H1 (cell line): ENCODE measurements at regions not wholly inside any gene's neighbourhood (a gene's known extent, or its start where the extent isn't known, plus 50 kb on each side); places are given as distances from the start of the nearest gene placed in this dataset.

ENCODE experiments used
- CTCF ChIA-PET: fragments of 300-600 bp; sonication (Branson Sonifier 250); formaldehyde crosslinking; loops from one replicate; lab custom pipeline; 2021; ENCODE audit not compliant: partially characterized antibody; lab: Charles Lee
- POLR2A ChIA-PET: fragments of 300-600 bp; sonication (Branson Sonifier 250); formaldehyde crosslinking; loops from one replicate; lab custom pipeline; 2021; ENCODE audit warnings: inconsistent platforms; ENCODE audit not compliant: partially characterized antibody; lab: Charles Lee
- DNase-seq, 2 experiments: peaks; one replicate each; pipeline versions ENCODE4 v3.0.0 to v3.0.0-alpha.2; 2010 to 2022; ENCODE audit warnings: low spot score in 2 of 2, low read depth in 1 of 2, mixed read lengths in 1 of 2
- FAIRE-seq: peaks from 2 replicates; lab custom pipeline; 2011; peaks lifted over from hg19 to GRCh38; lab: Jason Lieb, UNC
- H2AFZ ChIP-seq: 2 replicates; pipeline ENCODE4 v1.8.1; 2012; ENCODE audit warnings: low read length, inconsistent platforms
- H2AK5ac ChIP-seq: 2 replicates; pipeline ENCODE4 v1.6.1; 2013; ENCODE audit warnings: low read depth, low read length
- H2BK120ac ChIP-seq: replicated peaks from 2 replicates; pipeline ENCODE3; 2013; ENCODE audit warnings: low read depth, low read length, inconsistent platforms
- H2BK12ac ChIP-seq: 2 replicates; pipeline ENCODE4 v1.6.1; 2013; ENCODE audit warnings: low read depth, low read length
- H2BK15ac ChIP-seq: 2 replicates; pipeline ENCODE4 v1.6.1; 2013; ENCODE audit warnings: low read length
- H2BK20ac ChIP-seq: 2 replicates; pipeline ENCODE4 v1.6.1; 2013; ENCODE audit warnings: low read length
- H2BK5ac ChIP-seq: 2 replicates; pipeline ENCODE4 v1.6.1; 2013; ENCODE audit warnings: low read depth, low read length
- H3K14ac ChIP-seq: 2 replicates; pipeline ENCODE4 v1.6.1; 2013; ENCODE audit warnings: inconsistent platforms; ENCODE audit not compliant: insufficient read length
- H3K18ac ChIP-seq: 2 replicates; pipeline ENCODE4 v1.6.1; 2013; ENCODE audit warnings: low read length; ENCODE audit errors: extremely low read depth
- H3K23ac ChIP-seq: 2 replicates; pipeline ENCODE4 v1.6.1; 2013; ENCODE audit warnings: inconsistent platforms; ENCODE audit not compliant: insufficient read length
- H3K23me2 ChIP-seq: 2 replicates; pipeline ENCODE4 v1.6.1; 2013; ENCODE audit warnings: low read depth, low read length
- H3K27ac ChIP-seq: 2 replicates; pipeline ENCODE4 v1.6.1; 2011; ENCODE audit warnings: low read depth, low read length, inconsistent platforms
- H3K27me3 ChIP-seq, 4 experiments: replicated peaks in 1 of 4; 1 replicate in 1 of 4; 2 replicates in 3 of 4; pipeline versions ENCODE4 v1.6.1 to v1.8.1; 2011 to 2013; ENCODE audit warnings: low read length in 3 of 4, mild to moderate bottlenecking in 3 of 4, inconsistent platforms in 2 of 4, mixed read lengths in 2 of 4, moderate library complexity in 1 of 4; ENCODE audit not compliant: control insufficient read depth in 3 of 4, insufficient read depth in 3 of 4; ENCODE audit errors: extremely low read depth in 1 of 4
- H3K36me3 ChIP-seq, 4 experiments: 2 replicates each; pipeline versions ENCODE4 v1.6.1 to v1.8.1; 2011 to 2013; ENCODE audit warnings: mild to moderate bottlenecking in 4 of 4, low read length in 3 of 4, moderate library complexity in 2 of 4, control low read depth in 1 of 4, inconsistent platforms in 1 of 4; ENCODE audit not compliant: insufficient read depth in 4 of 4, control insufficient read depth in 2 of 4
- H3K4ac ChIP-seq: replicated peaks from 2 replicates; pipeline ENCODE3; 2013; ENCODE audit warnings: low read length, low read depth, mixed read lengths, inconsistent platforms; ENCODE audit not compliant: insufficient read length
- H3K4me1 ChIP-seq, 4 experiments: replicated peaks in 1 of 4; 1 replicate in 1 of 4; 2 replicates in 3 of 4; pipeline versions ENCODE4 v1.6.1 to v1.8.1; 2011 to 2013; ENCODE audit warnings: low read length in 3 of 4, inconsistent platforms in 2 of 4, mixed read lengths in 1 of 4; ENCODE audit not compliant: insufficient read depth in 4 of 4, control insufficient read depth in 3 of 4
- H3K4me2 ChIP-seq, 2 experiments: 2 replicates each; pipeline versions ENCODE4 v1.6.1 to v1.8.1; 2011 to 2013; ENCODE audit warnings: low read depth in 2 of 2, low read length in 2 of 2, control low read depth in 1 of 2, inconsistent platforms in 1 of 2, mild to moderate bottlenecking in 1 of 2; ENCODE audit not compliant: insufficient read depth in 1 of 2
- H3K4me3 ChIP-seq, 4 experiments: fragments of 200-600, 300-600 bp in 1 of 4; sonication (generic), shearing (Covaris generic), sonication (Bioruptor Twin) in 1 of 4; 2 replicates each; pipeline versions ENCODE4 v1.5.1 to v1.8.1; 2011 to 2016; ENCODE audit warnings: low read length in 4 of 4, low read depth in 3 of 4, control low read depth in 2 of 4, inconsistent platforms in 2 of 4, mild to moderate bottlenecking in 2 of 4, mixed read lengths in 1 of 4, moderate library complexity in 1 of 4; ENCODE audit not compliant: insufficient read depth in 2 of 4; ENCODE audit errors: extremely low read depth in 1 of 4
- H3K56ac ChIP-seq: replicated peaks from 2 replicates; pipeline ENCODE3; 2013; ENCODE audit warnings: low read depth, mild to moderate bottlenecking, mixed read lengths, low read length, inconsistent platforms; ENCODE audit not compliant: insufficient read length
- H3K79me1 ChIP-seq: 2 replicates; pipeline ENCODE4 v1.6.1; 2013; ENCODE audit warnings: low read depth, low read length, control low read depth
- H3K79me2 ChIP-seq, 2 experiments: 2 replicates each; pipeline versions ENCODE4 v1.6.1 to v1.8.1; 2012 to 2013; ENCODE audit warnings: low read length in 2 of 2, mild to moderate bottlenecking in 2 of 2, inconsistent platforms in 1 of 2; ENCODE audit not compliant: insufficient read depth in 2 of 2, control insufficient read depth in 1 of 2
- H3K9ac ChIP-seq, 4 experiments: replicated peaks in 1 of 4; 1 replicate in 1 of 4; 2 replicates in 3 of 4; pipeline versions ENCODE4 v1.6.1 to v1.8.1; 2011 to 2013; ENCODE audit warnings: low read depth in 3 of 4, low read length in 3 of 4, control low read depth in 2 of 4, mild to moderate bottlenecking in 2 of 4, moderate library complexity in 2 of 4, inconsistent platforms in 1 of 4; ENCODE audit errors: extremely low read depth in 1 of 4
- H3K9me3 ChIP-seq, 2 experiments: 2 replicates each; pipeline versions ENCODE4 v1.6.1 to v1.8.1; 2012 to 2013; ENCODE audit warnings: mild to moderate bottlenecking in 2 of 2, moderate library complexity in 2 of 2, control low read depth in 1 of 2, inconsistent platforms in 1 of 2, low read depth in 1 of 2, low read length in 1 of 2, mixed read lengths in 1 of 2; ENCODE audit not compliant: insufficient read depth in 2 of 2
- H4K20me1 ChIP-seq, 2 experiments: replicated peaks in 1 of 2; 2 replicates each; pipeline versions ENCODE3 to v1.8.1; 2011 to 2013; ENCODE audit warnings: inconsistent platforms in 2 of 2, low read length in 2 of 2, mild to moderate bottlenecking in 1 of 2; ENCODE audit not compliant: insufficient read depth in 2 of 2, control insufficient read depth in 1 of 2
- H4K5ac ChIP-seq: 2 replicates; pipeline ENCODE4 v1.6.1; 2013; ENCODE audit warnings: low read length, low read depth, mixed read lengths, inconsistent platforms; ENCODE audit not compliant: insufficient read length
- H4K8ac ChIP-seq: 2 replicates; pipeline ENCODE4 v1.8.0; 2013; ENCODE audit warnings: mild to moderate bottlenecking, moderate library complexity, low read length, inconsistent platforms; ENCODE audit not compliant: insufficient read depth; ENCODE audit errors: extremely low read depth
- H4K91ac ChIP-seq: replicated peaks from 2 replicates; pipeline ENCODE3; 2013; ENCODE audit warnings: low read length, mixed read lengths, inconsistent platforms; ENCODE audit not compliant: insufficient read length
- EGR1 ChIP-seq: IDR thresholded peaks from 2 replicates; pipeline ENCODE4 v1.6.1; 2011; ENCODE audit warnings: low read depth, low read length, borderline replicate concordance
- MAFK ChIP-seq: IDR thresholded peaks from 2 replicates; pipeline ENCODE4 v1.6.1; 2012; ENCODE audit warnings: low read depth, mild to moderate bottlenecking, improper control_type of control experiment, low read length
- RAD21 ChIP-seq, 2 experiments: IDR thresholded peaks in 1 of 2; conservative IDR thresholded peaks in 1 of 2; 2 replicates each; pipeline ENCODE4 v1.6.1; 2011; ENCODE audit warnings: low read depth in 2 of 2, low read length in 2 of 2, improper control_type of control experiment in 1 of 2, inconsistent platforms in 1 of 2, mild to moderate bottlenecking in 1 of 2, moderate library complexity in 1 of 2
- WGBS, 2 experiments: shearing (Covaris generic) in 1 of 2; methylation state at CpG; one replicate each; pipeline versions ENCODE4 v1.1.6 to v1.1.7; 2013 to 2015; ENCODE audit warnings: low lambda C conversion rate in 2 of 2, mixed read lengths in 2 of 2, inconsistent platforms in 1 of 2, low coverage in 1 of 2, missing lambda C conversion rate in 1 of 2; ENCODE audit not compliant: insufficient replicate concordance in 2 of 2, insufficient coverage in 1 of 2, insufficient read length in 1 of 2; ENCODE audit errors: extremely low coverage in 1 of 2, missing lambda C conversion rate in 1 of 2; 5-methylcytosine and 5-hydroxymethylcytosine counted together
- TF ChIP-seq, protein P1 (sequence below), 3 experiments: IDR thresholded peaks; 1 replicate in 2 of 3; 2 replicates in 1 of 3; pipeline versions ENCODE4 v1.5.1 to v1.6.1; 2011; ENCODE audit warnings: low read length in 3 of 3, mild to moderate bottlenecking in 3 of 3, inconsistent platforms in 2 of 3, low read depth in 1 of 3, moderate library complexity in 1 of 3; ENCODE audit not compliant: insufficient read depth in 1 of 3; ENCODE audit errors: control extremely low read depth in 1 of 3

DNA sequence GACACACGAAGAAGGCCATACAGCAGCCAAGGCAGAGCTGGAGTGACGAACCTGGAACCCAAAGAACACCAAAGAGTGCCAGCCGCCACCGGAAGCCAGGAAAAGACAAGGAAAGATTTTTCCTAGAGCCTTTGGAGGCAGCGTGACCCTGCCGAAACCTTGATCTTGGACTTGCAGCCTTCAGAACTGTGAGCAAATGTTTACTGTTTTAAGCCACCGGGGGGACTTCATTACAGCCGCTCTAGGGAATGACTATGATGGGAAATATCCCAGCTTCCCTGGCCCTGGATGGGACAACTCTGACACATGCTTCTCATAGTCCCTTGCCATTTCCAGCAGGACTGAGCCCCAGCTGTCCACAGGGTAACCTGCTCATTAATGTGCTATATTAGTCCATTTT, 270.6 kb downstream of the HAPSTR1 start:
- no peak overlapping the region for H3K4me3 ChIP-seq
- peak; percentile 48 to 58; a peak in 3 of 4 replicates for TF ChIP-seq RAD21 (IDR thresholded peaks at IDR 0.05 in 1 of 2, conservative IDR thresholded peaks at IDR 0.05 in 1 of 2; ENCODE audit: low read depth in 2 of 2, low read length in 2 of 2)
- no peak for TF ChIP-seq MAFK
- TF ChIP-seq EGR1: no peak
- TF ChIP-seq, protein P1, sequence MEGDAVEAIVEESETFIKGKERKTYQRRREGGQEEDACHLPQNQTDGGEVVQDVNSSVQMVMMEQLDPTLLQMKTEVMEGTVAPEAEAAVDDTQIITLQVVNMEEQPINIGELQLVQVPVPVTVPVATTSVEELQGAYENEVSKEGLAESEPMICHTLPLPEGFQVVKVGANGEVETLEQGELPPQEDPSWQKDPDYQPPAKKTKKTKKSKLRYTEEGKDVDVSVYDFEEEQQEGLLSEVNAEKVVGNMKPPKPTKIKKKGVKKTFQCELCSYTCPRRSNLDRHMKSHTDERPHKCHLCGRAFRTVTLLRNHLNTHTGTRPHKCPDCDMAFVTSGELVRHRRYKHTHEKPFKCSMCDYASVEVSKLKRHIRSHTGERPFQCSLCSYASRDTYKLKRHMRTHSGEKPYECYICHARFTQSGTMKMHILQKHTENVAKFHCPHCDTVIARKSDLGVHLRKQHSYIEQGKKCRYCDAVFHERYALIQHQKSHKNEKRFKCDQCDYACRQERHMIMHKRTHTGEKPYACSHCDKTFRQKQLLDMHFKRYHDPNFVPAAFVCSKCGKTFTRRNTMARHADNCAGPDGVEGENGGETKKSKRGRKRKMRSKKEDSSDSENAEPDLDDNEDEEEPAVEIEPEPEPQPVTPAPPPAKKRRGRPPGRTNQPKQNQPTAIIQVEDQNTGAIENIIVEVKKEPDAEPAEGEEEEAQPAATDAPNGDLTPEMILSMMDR (IDR thresholded peaks at IDR 0.05; ENCODE audit: control extremely low read depth in 1 of 3, insufficient read depth in 1 of 3, low read depth in 1 of 3, low read length in 3 of 3): peak in 2 of 3 experiments; percentile 14 to 51; a peak in 3 of 4 replicates
- no peaks in the 10 kb centered on the region for H3K79me2 ChIP-seq
- no peaks in the 10 kb centered on the region for H3K79me1 ChIP-seq
- H3K36me3 ChIP-seq: no peaks in the 10 kb centered on the region
- FAIRE-seq: no peak
- H3K18ac ChIP-seq: no peak overlapping the region
- H3K9ac ChIP-seq: no peak overlapping the region
- DNase-seq: no peak
- no peak overlapping the region for H2BK5ac ChIP-seq
- no peak overlapping the region for H3K4me2 ChIP-seq
- no peak overlapping the region for H3K27ac ChIP-seq
- no peak overlapping the region for H2BK120ac ChIP-seq
- H3K14ac ChIP-seq: no peak overlapping the region
- H2BK15ac ChIP-seq: no peak overlapping the region
- no peak overlapping the region for H2BK12ac ChIP-seq
- H3K9me3 ChIP-seq: 0 out of 4 replicates have a peak, but pooled peaks cover 0 to 2% of the 10 kb centered on the region in 2 experiments
- no peaks in the 10 kb centered on the region for H3K4me1 ChIP-seq
- no peak overlapping the region for H4K5ac ChIP-seq
- no peak overlapping the region for H4K8ac ChIP-seq
- POLR2A ChIA-PET: no interaction called here
- H4K20me1 ChIP-seq: no peaks in the 10 kb centered on the region
- no peak overlapping the region for H3K56ac ChIP-seq
- H3K23me2 ChIP-seq: no peaks in the 10 kb centered on the region
- H3K23ac ChIP-seq: no peak overlapping the region
- CTCF ChIA-PET: interaction anchor here (0.9 to 3.4 kb wide), 6 partner anchors 10 to 819 kb away, joined by 3 to 13 read pairs (median 4); no protein-coding TSS in a partner anchor
- no peak overlapping the region for H4K91ac ChIP-seq
- WGBS, 2 experiments: 84% methylated on average over 8 of the region's 8 CpGs; no CpG with 5 or more reads in 1 of the 2 experiments
- H2AK5ac ChIP-seq: no peak overlapping the region
- no peak overlapping the region for H2AFZ ChIP-seq
- H3K4ac ChIP-seq: no peak overlapping the region
- no peak overlapping the region for H2BK20ac ChIP-seq
- no peaks in the 10 kb centered on the region for H3K27me3 ChIP-seq
